H1 (cell line): ENCODE measurements at regions not wholly inside any gene's neighbourhood (a gene's known extent, or its start where the extent isn't known, plus 50 kb on each side); places are given as distances from the start of the nearest gene placed in this dataset.
"Not testable (repeated sequence)": the region's sequence is repeated elsewhere in the genome, so short reads cannot be mapped to it uniquely, and the experiment has no call there.

Experiments used
- CTCF ChIA-PET: fragments of 300-600 bp; sonication (Branson Sonifier 250); formaldehyde crosslinking; loops from one replicate; lab custom pipeline; 2021; ENCODE audit not compliant: partially characterized antibody; lab: Charles Lee
- POLR2A ChIA-PET: fragments of 300-600 bp; sonication (Branson Sonifier 250); formaldehyde crosslinking; loops from one replicate; lab custom pipeline; 2021; ENCODE audit warnings: inconsistent platforms; ENCODE audit not compliant: partially characterized antibody; lab: Charles Lee
- DNase-seq, 2 experiments: peaks; one replicate each; pipeline versions ENCODE4 v3.0.0 to v3.0.0-alpha.2; 2010 to 2022; ENCODE audit warnings: low spot score in 2 of 2, low read depth in 1 of 2, mixed read lengths in 1 of 2
- FAIRE-seq: peaks from 2 replicates; lab custom pipeline; 2011; peaks lifted over from hg19 to GRCh38; lab: Jason Lieb, UNC
- H2AFZ ChIP-seq: 2 replicates; pipeline ENCODE4 v1.8.1; 2012; ENCODE audit warnings: low read length, inconsistent platforms
- H2AK5ac ChIP-seq: 2 replicates; pipeline ENCODE4 v1.6.1; 2013; ENCODE audit warnings: low read depth, low read length
- H2BK120ac ChIP-seq: replicated peaks from 2 replicates; pipeline ENCODE3; 2013; ENCODE audit warnings: low read depth, low read length, inconsistent platforms
- H2BK12ac ChIP-seq: 2 replicates; pipeline ENCODE4 v1.6.1; 2013; ENCODE audit warnings: low read depth, low read length
- H2BK15ac ChIP-seq: 2 replicates; pipeline ENCODE4 v1.6.1; 2013; ENCODE audit warnings: low read length
- H2BK20ac ChIP-seq: 2 replicates; pipeline ENCODE4 v1.6.1; 2013; ENCODE audit warnings: low read length
- H2BK5ac ChIP-seq: 2 replicates; pipeline ENCODE4 v1.6.1; 2013; ENCODE audit warnings: low read depth, low read length
- H3K14ac ChIP-seq: 2 replicates; pipeline ENCODE4 v1.6.1; 2013; ENCODE audit warnings: inconsistent platforms; ENCODE audit not compliant: insufficient read length
- H3K18ac ChIP-seq: 2 replicates; pipeline ENCODE4 v1.6.1; 2013; ENCODE audit warnings: low read length; ENCODE audit errors: extremely low read depth
- H3K23ac ChIP-seq: 2 replicates; pipeline ENCODE4 v1.6.1; 2013; ENCODE audit warnings: inconsistent platforms; ENCODE audit not compliant: insufficient read length
- H3K23me2 ChIP-seq: 2 replicates; pipeline ENCODE4 v1.6.1; 2013; ENCODE audit warnings: low read depth, low read length
- H3K27ac ChIP-seq: 2 replicates; pipeline ENCODE4 v1.6.1; 2011; ENCODE audit warnings: low read depth, low read length, inconsistent platforms
- H3K27me3 ChIP-seq, 4 experiments: replicated peaks in 1 of 4; 1 replicate in 1 of 4; 2 replicates in 3 of 4; pipeline versions ENCODE4 v1.6.1 to v1.8.1; 2011 to 2013; ENCODE audit warnings: low read length in 3 of 4, mild to moderate bottlenecking in 3 of 4, inconsistent platforms in 2 of 4, mixed read lengths in 2 of 4, moderate library complexity in 1 of 4; ENCODE audit not compliant: control insufficient read depth in 3 of 4, insufficient read depth in 3 of 4; ENCODE audit errors: extremely low read depth in 1 of 4
- H3K36me3 ChIP-seq, 4 experiments: 2 replicates each; pipeline versions ENCODE4 v1.6.1 to v1.8.1; 2011 to 2013; ENCODE audit warnings: mild to moderate bottlenecking in 4 of 4, low read length in 3 of 4, moderate library complexity in 2 of 4, control low read depth in 1 of 4, inconsistent platforms in 1 of 4; ENCODE audit not compliant: insufficient read depth in 4 of 4, control insufficient read depth in 2 of 4
- H3K4ac ChIP-seq: replicated peaks from 2 replicates; pipeline ENCODE3; 2013; ENCODE audit warnings: low read length, low read depth, mixed read lengths, inconsistent platforms; ENCODE audit not compliant: insufficient read length
- H3K4me1 ChIP-seq, 4 experiments: replicated peaks in 1 of 4; 1 replicate in 1 of 4; 2 replicates in 3 of 4; pipeline versions ENCODE4 v1.6.1 to v1.8.1; 2011 to 2013; ENCODE audit warnings: low read length in 3 of 4, inconsistent platforms in 2 of 4, mixed read lengths in 1 of 4; ENCODE audit not compliant: insufficient read depth in 4 of 4, control insufficient read depth in 3 of 4
- H3K4me2 ChIP-seq, 2 experiments: 2 replicates each; pipeline versions ENCODE4 v1.6.1 to v1.8.1; 2011 to 2013; ENCODE audit warnings: low read depth in 2 of 2, low read length in 2 of 2, control low read depth in 1 of 2, inconsistent platforms in 1 of 2, mild to moderate bottlenecking in 1 of 2; ENCODE audit not compliant: insufficient read depth in 1 of 2
- H3K4me3 ChIP-seq, 4 experiments: fragments of 200-600, 300-600 bp in 1 of 4; sonication (generic), shearing (Covaris generic), sonication (Bioruptor Twin) in 1 of 4; 2 replicates each; pipeline versions ENCODE4 v1.5.1 to v1.8.1; 2011 to 2016; ENCODE audit warnings: low read length in 4 of 4, low read depth in 3 of 4, control low read depth in 2 of 4, inconsistent platforms in 2 of 4, mild to moderate bottlenecking in 2 of 4, mixed read lengths in 1 of 4, moderate library complexity in 1 of 4; ENCODE audit not compliant: insufficient read depth in 2 of 4; ENCODE audit errors: extremely low read depth in 1 of 4
- H3K56ac ChIP-seq: replicated peaks from 2 replicates; pipeline ENCODE3; 2013; ENCODE audit warnings: low read depth, mild to moderate bottlenecking, mixed read lengths, low read length, inconsistent platforms; ENCODE audit not compliant: insufficient read length
- H3K79me1 ChIP-seq: 2 replicates; pipeline ENCODE4 v1.6.1; 2013; ENCODE audit warnings: low read depth, low read length, control low read depth
- H3K79me2 ChIP-seq, 2 experiments: 2 replicates each; pipeline versions ENCODE4 v1.6.1 to v1.8.1; 2012 to 2013; ENCODE audit warnings: low read length in 2 of 2, mild to moderate bottlenecking in 2 of 2, inconsistent platforms in 1 of 2; ENCODE audit not compliant: insufficient read depth in 2 of 2, control insufficient read depth in 1 of 2
- H3K9ac ChIP-seq, 4 experiments: replicated peaks in 1 of 4; 1 replicate in 1 of 4; 2 replicates in 3 of 4; pipeline versions ENCODE4 v1.6.1 to v1.8.1; 2011 to 2013; ENCODE audit warnings: low read depth in 3 of 4, low read length in 3 of 4, control low read depth in 2 of 4, mild to moderate bottlenecking in 2 of 4, moderate library complexity in 2 of 4, inconsistent platforms in 1 of 4; ENCODE audit errors: extremely low read depth in 1 of 4
- H3K9me3 ChIP-seq, 2 experiments: 2 replicates each; pipeline versions ENCODE4 v1.6.1 to v1.8.1; 2012 to 2013; ENCODE audit warnings: mild to moderate bottlenecking in 2 of 2, moderate library complexity in 2 of 2, control low read depth in 1 of 2, inconsistent platforms in 1 of 2, low read depth in 1 of 2, low read length in 1 of 2, mixed read lengths in 1 of 2; ENCODE audit not compliant: insufficient read depth in 2 of 2
- H4K20me1 ChIP-seq, 2 experiments: replicated peaks in 1 of 2; 2 replicates each; pipeline versions ENCODE3 to v1.8.1; 2011 to 2013; ENCODE audit warnings: inconsistent platforms in 2 of 2, low read length in 2 of 2, mild to moderate bottlenecking in 1 of 2; ENCODE audit not compliant: insufficient read depth in 2 of 2, control insufficient read depth in 1 of 2
- H4K5ac ChIP-seq: 2 replicates; pipeline ENCODE4 v1.6.1; 2013; ENCODE audit warnings: low read length, low read depth, mixed read lengths, inconsistent platforms; ENCODE audit not compliant: insufficient read length
- H4K8ac ChIP-seq: 2 replicates; pipeline ENCODE4 v1.8.0; 2013; ENCODE audit warnings: mild to moderate bottlenecking, moderate library complexity, low read length, inconsistent platforms; ENCODE audit not compliant: insufficient read depth; ENCODE audit errors: extremely low read depth
- H4K91ac ChIP-seq: replicated peaks from 2 replicates; pipeline ENCODE3; 2013; ENCODE audit warnings: low read length, mixed read lengths, inconsistent platforms; ENCODE audit not compliant: insufficient read length
- WGBS, 2 experiments: shearing (Covaris generic) in 1 of 2; methylation state at CpG; one replicate each; pipeline versions ENCODE4 v1.1.6 to v1.1.7; 2013 to 2015; ENCODE audit warnings: low lambda C conversion rate in 2 of 2, mixed read lengths in 2 of 2, inconsistent platforms in 1 of 2, low coverage in 1 of 2, missing lambda C conversion rate in 1 of 2; ENCODE audit not compliant: insufficient replicate concordance in 2 of 2, insufficient coverage in 1 of 2, insufficient read length in 1 of 2; ENCODE audit errors: extremely low coverage in 1 of 2, missing lambda C conversion rate in 1 of 2; 5-methylcytosine and 5-hydroxymethylcytosine counted together

- H3K9ac ChIP-seq, H3K18ac ChIP-seq, H3K27me3 ChIP-seq, H3K79me1 ChIP-seq, H3K27ac ChIP-seq, CTCF ChIA-PET, H3K23ac ChIP-seq, H4K5ac ChIP-seq, H2AFZ ChIP-seq, H4K20me1 ChIP-seq, H3K4me2 ChIP-seq, H3K4me3 ChIP-seq, H3K4ac ChIP-seq, H3K23me2 ChIP-seq, H2BK20ac ChIP-seq, H2BK15ac ChIP-seq, H3K4me1 ChIP-seq, POLR2A ChIA-PET, H3K79me2 ChIP-seq, H2BK120ac ChIP-seq, H2BK5ac ChIP-seq, H4K8ac ChIP-seq, H2BK12ac ChIP-seq, H4K91ac ChIP-seq, FAIRE-seq, H3K36me3 ChIP-seq, H3K56ac ChIP-seq, DNase-seq, H2AK5ac ChIP-seq, H3K14ac ChIP-seq: not testable (repeated sequence)
- 90% methylated on average over 8 of the region's 8 CpGs; no CpG with 5 or more reads in 1 of the 2 experiments for WGBS, 2 experiments
- H3K9me3 ChIP-seq, result peaks cover 11 to 16% of the 10 kb centered on the region in 2 experiments
These were observed 556.5 kb upstream of the IZUMO3 start for GRCh38 chr9:25102204-25102603.
